HCT116 (cell line): ENCODE measurements at regions not wholly inside any gene's neighbourhood (a gene's known extent, or its start where the extent isn't known, plus 50 kb on each side); places are given as distances from the start of the nearest gene placed in this dataset.

Experiments
- ATAC-seq: fragments of 200-7000 bp; cut with Tn5 transposase; 2 replicates; pipeline ENCODE4 v1.9.1; 2020; ENCODE audit warnings: mild to moderate bottlenecking, moderate library complexity
- BruUV-seq: library from RNA; stranded (reverse); fragments of 400-500 nt; replicated peaks from 2 replicates; lab custom pipeline; 2021; lab: Mats Ljungman, UMichigan
- CTCF ChIA-PET: fragments of 300-600 bp; sonication (Branson Sonifier 250); formaldehyde crosslinking; loops from one replicate; lab custom pipeline; 2021; ENCODE audit warnings: antibody characterized with exemption; lab: Charles Lee
- POLR2A ChIA-PET: fragments of 300-600, 350-600 bp; sonication (Branson Sonifier 250); formaldehyde crosslinking; loops from one replicate; lab custom pipeline; 2021; ENCODE audit warnings: antibody characterized with exemption; lab: Charles Lee
- RAD21 ChIA-PET, 2 experiments: fragments of 300-600 bp; sonication (Branson Sonifier 250); formaldehyde crosslinking; loops; one replicate each; lab custom pipeline; 2023; ENCODE audit warnings: low total read pairs in 2 of 2; ENCODE audit not compliant: uncharacterized antibody in 2 of 2, unreplicated experiment in 2 of 2, low non-redundant PET in 1 of 2; lab: Charles Lee
- DNase-seq: peaks from one replicate; pipeline ENCODE4 v3.0.0-alpha.2; 2010; ENCODE audit warnings: low read depth, low spot score
- H2AFZ ChIP-seq: fragments of 200-600 bp; shearing (Covaris generic), sonication (generic); 2 replicates; pipeline ENCODE4 v1.6.1; 2017; ENCODE audit warnings: low read depth, mixed run types, mixed read lengths, antibody characterized with exemption, low read length; ENCODE audit not compliant: poor library complexity, severe bottlenecking
- H3K27ac ChIP-seq: 2 replicates; pipeline ENCODE4 v1.5.1; 2012; ENCODE audit warnings: low read depth, low read length
- H3K27me3 ChIP-seq: fragments of 200-600 bp; sonication (generic); 2 replicates; pipeline ENCODE4 v1.6.1; 2016; ENCODE audit warnings: mixed run types, low read length, mixed read lengths; ENCODE audit not compliant: insufficient read depth
- H3K36me3 ChIP-seq, 2 experiments: fragments of 200-500 bp in 1 of 2; fragments of 200-600 bp in 1 of 2; sonication (Bioruptor generic) in 1 of 2; sonication (generic) in 1 of 2; 2 replicates each; pipeline versions ENCODE4 v1.5.1 to v1.6.1; 2014 to 2016; ENCODE audit warnings: low read length in 2 of 2, inconsistent platforms in 1 of 2, mixed read lengths in 1 of 2, mixed run types in 1 of 2; ENCODE audit not compliant: insufficient read depth in 2 of 2, control insufficient read depth in 1 of 2
- H3K4me1 ChIP-seq, 2 experiments: fragments of 200-600 bp in 1 of 2; sonication (generic) in 1 of 2; 2 replicates each; pipeline versions ENCODE4 v1.5.1 to v1.6.1; 2012 to 2017; ENCODE audit warnings: low read length in 2 of 2, inconsistent platforms in 1 of 2, mild to moderate bottlenecking in 1 of 2, mixed read lengths in 1 of 2, mixed run types in 1 of 2, moderate library complexity in 1 of 2; ENCODE audit not compliant: insufficient read depth in 2 of 2, control insufficient read depth in 1 of 2
- H3K4me2 ChIP-seq: fragments of 200-600 bp; sonication (generic); 2 replicates; pipeline ENCODE4 v1.6.1; 2017; ENCODE audit warnings: mixed run types, low read length, mixed read lengths
- H3K4me3 ChIP-seq, 2 experiments: fragments of 200-600 bp in 1 of 2; sonication (generic) in 1 of 2; replicated peaks in 1 of 2; 2 replicates each; pipeline ENCODE4 v1.5.1; 2011 to 2016; ENCODE audit warnings: low read length in 2 of 2, control low read depth in 1 of 2, low read depth in 1 of 2, mild to moderate bottlenecking in 1 of 2, mixed read lengths in 1 of 2, mixed run types in 1 of 2
- H3K79me2 ChIP-seq: fragments of 200-600 bp; sonication (generic); 2 replicates; pipeline ENCODE4 v1.6.1; 2017; ENCODE audit warnings: mild to moderate bottlenecking, mixed run types, low read length, moderate library complexity, mixed read lengths; ENCODE audit not compliant: insufficient read depth
- H3K9ac ChIP-seq: fragments of 200-600 bp; sonication (generic); 2 replicates; pipeline ENCODE4 v1.6.1; 2016; ENCODE audit warnings: low read length, mixed read lengths
- H3K9me2 ChIP-seq: fragments of 200-600 bp; sonication (generic), shearing (Covaris generic); 2 replicates; pipeline ENCODE4 v1.6.1; 2017; ENCODE audit warnings: mixed run types, mild to moderate bottlenecking, moderate library complexity; ENCODE audit not compliant: insufficient read depth
- H3K9me3 ChIP-seq, 2 experiments: fragments of 200-500 bp in 1 of 2; fragments of 200-600 bp in 1 of 2; sonication (Bioruptor generic) in 1 of 2; sonication (generic) in 1 of 2; 2 replicates each; pipeline ENCODE4 v1.6.1; 2014 to 2017; ENCODE audit warnings: low read length in 2 of 2, mixed read lengths in 2 of 2, inconsistent platforms in 1 of 2, low read depth in 1 of 2, mild to moderate bottlenecking in 1 of 2, mixed run types in 1 of 2, moderate library complexity in 1 of 2; ENCODE audit not compliant: control insufficient read depth in 1 of 2, insufficient read depth in 1 of 2
- H4K20me1 ChIP-seq: fragments of 200-600 bp; sonication (generic), shearing (Covaris generic); 2 replicates; pipeline ENCODE4 v1.6.1; 2017; ENCODE audit warnings: mixed run types, mild to moderate bottlenecking, moderate library complexity; ENCODE audit not compliant: insufficient read depth
- CBX3 ChIP-seq: IDR thresholded peaks from 2 replicates; pipeline ENCODE4 v1.6.1; 2012; ENCODE audit warnings: low read depth
- CEBPB ChIP-seq: IDR thresholded peaks from 2 replicates; pipeline ENCODE4 v1.6.1; 2012; ENCODE audit warnings: low read depth
- EGR1 ChIP-seq: IDR thresholded peaks from 2 replicates; pipeline ENCODE4 v1.6.1; 2012; ENCODE audit warnings: low read depth
- ELF1 ChIP-seq: IDR thresholded peaks from 2 replicates; pipeline ENCODE4 v1.6.1; 2012; ENCODE audit warnings: low read depth, borderline replicate concordance
- EZH2 ChIP-seq: fragments of 200-600 bp; sonication (generic); IDR thresholded peaks from 2 replicates; pipeline ENCODE4 v1.6.1; 2017; ENCODE audit warnings: antibody characterized with exemption, mixed run types
- EZH2phosphoT487 ChIP-seq: fragments of 200-600 bp; IDR thresholded peaks from 2 replicates; pipeline ENCODE4 v1.6.1; 2018; ENCODE audit warnings: antibody characterized with exemption, borderline replicate concordance
- FOSL1 ChIP-seq: IDR thresholded peaks from 2 replicates; pipeline ENCODE4 v1.6.1; 2012; ENCODE audit warnings: low read depth
- JUND ChIP-seq: IDR thresholded peaks from 2 replicates; pipeline ENCODE4 v1.6.1; 2012
- POLR2A ChIP-seq: IDR thresholded peaks from 2 replicates; pipeline ENCODE4 v1.7.0; 2011; ENCODE audit warnings: borderline replicate concordance; ENCODE audit not compliant: insufficient read depth, insufficient read length; ENCODE audit errors: extremely low read depth
- POLR2AphosphoS5 ChIP-seq: IDR thresholded peaks from 2 replicates; pipeline ENCODE4 v1.6.1; 2011; ENCODE audit warnings: mild to moderate bottlenecking, low read depth, low read length, moderate library complexity
- SIN3A ChIP-seq: IDR thresholded peaks from 2 replicates; pipeline ENCODE4 v1.6.1; 2012; ENCODE audit warnings: low read depth
- SP1 ChIP-seq: IDR thresholded peaks from 2 replicates; pipeline ENCODE4 v1.6.1; 2012; ENCODE audit warnings: low read depth
- SRF ChIP-seq: IDR thresholded peaks from 2 replicates; pipeline ENCODE4 v1.6.1; 2012; ENCODE audit warnings: low read depth
- ZFX ChIP-seq: fragments of 450-650 bp; IDR thresholded peaks from 2 replicates; pipeline ENCODE4 v1.6.1; 2017
- intact Hi-C: fragments of 100-400 bp; cut with micrococcal nuclease; formaldehyde crosslinking; loops from 2 replicates; pipeline ENCODE4 v1.10.0; 2022
- TF ChIP-seq, protein P1 (sequence below): IDR thresholded peaks from 2 replicates; pipeline ENCODE4 v1.6.1; 2012
- TF ChIP-seq, protein P2 (sequence below): IDR thresholded peaks from 2 replicates; pipeline ENCODE4 v1.6.1; 2012
- TF ChIP-seq, protein P3 (sequence below), 3 experiments: fragments of 200-600 bp in 1 of 3; sonication (generic) in 1 of 3; IDR thresholded peaks in 2 of 3; conservative IDR thresholded peaks in 1 of 3; 2 replicates each; pipeline ENCODE4 v1.5.1; 2012 to 2017; ENCODE audit warnings: low read depth in 2 of 3, low read length in 2 of 3, antibody characterized with exemption in 1 of 3, borderline replicate concordance in 1 of 3, control low read depth in 1 of 3, mild to moderate bottlenecking in 1 of 3, mixed read lengths in 1 of 3, mixed run types in 1 of 3, moderate library complexity in 1 of 3; ENCODE audit not compliant: insufficient read depth in 1 of 3

DNA sequence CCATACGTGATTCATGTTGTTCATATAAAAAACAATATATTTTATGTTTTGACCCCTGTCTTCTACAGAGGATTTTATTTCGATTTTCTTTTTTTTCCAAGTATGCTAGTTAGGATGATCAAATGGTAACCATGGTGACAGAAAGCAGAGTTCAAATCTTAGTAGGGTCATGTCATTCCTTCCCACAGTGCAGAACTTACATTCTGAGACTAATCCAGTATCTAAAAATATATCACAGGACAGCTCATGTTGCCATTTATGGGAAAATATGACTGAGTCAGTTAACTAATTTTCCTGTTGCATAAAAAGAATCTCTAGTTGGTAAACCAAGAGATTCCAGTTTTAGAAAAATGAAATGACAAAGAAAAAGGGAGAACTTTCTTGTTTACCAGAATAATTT is 209.5 kb downstream of the PARM1 start:
- ChIA-PET RAD21 (no interaction called here), CTCF (no interaction called here), POLR2A (no interaction called here)
- Histone ChIP-seq H3K36me3 (no peaks in the 10 kb centered on the region), H3K9ac (no peak overlapping the region), H3K4me3 (no peak overlapping the region), H3K9me2 (no peaks in the 10 kb centered on the region; the same call in 1 of the 2 replicates), H3K4me2 (no peak overlapping the region), H3K79me2 (no peaks in the 10 kb centered on the region), H2AFZ (no peak overlapping the region), H4K20me1 (no peaks in the 10 kb centered on the region), H3K9me3 (no peaks in the 10 kb centered on the region), H3K27ac (no peak overlapping the region), H3K27me3 (no peaks in the 10 kb centered on the region), H3K4me1 (no peaks in the 10 kb centered on the region)
- no TSS peak for BruUV-seq
- ATAC-seq (no peak), DNase-seq (no peak)
- TF ChIP-seq SIN3A = no peak
- TF ChIP-seq CBX3 = no peak
- no peak for TF ChIP-seq CEBPB
- TF ChIP-seq EZH2phosphoT487 = no peak
- no peak for TF ChIP-seq SP1
- TF ChIP-seq EZH2 = no peak
- no peak for TF ChIP-seq SRF
- TF ChIP-seq, protein P1, sequence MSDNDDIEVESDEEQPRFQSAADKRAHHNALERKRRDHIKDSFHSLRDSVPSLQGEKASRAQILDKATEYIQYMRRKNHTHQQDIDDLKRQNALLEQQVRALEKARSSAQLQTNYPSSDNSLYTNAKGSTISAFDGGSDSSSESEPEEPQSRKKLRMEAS = no peak
- TF ChIP-seq JUND = no peak
- no peak for TF ChIP-seq POLR2AphosphoS5
- TF ChIP-seq ZFX = no peak
- no peak for TF ChIP-seq POLR2A
- TF ChIP-seq, protein P2, sequence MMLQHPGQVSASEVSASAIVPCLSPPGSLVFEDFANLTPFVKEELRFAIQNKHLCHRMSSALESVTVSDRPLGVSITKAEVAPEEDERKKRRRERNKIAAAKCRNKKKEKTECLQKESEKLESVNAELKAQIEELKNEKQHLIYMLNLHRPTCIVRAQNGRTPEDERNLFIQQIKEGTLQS = no peak
- no peak for TF ChIP-seq EGR1
- no peak for TF ChIP-seq FOSL1
- TF ChIP-seq, protein P3, sequence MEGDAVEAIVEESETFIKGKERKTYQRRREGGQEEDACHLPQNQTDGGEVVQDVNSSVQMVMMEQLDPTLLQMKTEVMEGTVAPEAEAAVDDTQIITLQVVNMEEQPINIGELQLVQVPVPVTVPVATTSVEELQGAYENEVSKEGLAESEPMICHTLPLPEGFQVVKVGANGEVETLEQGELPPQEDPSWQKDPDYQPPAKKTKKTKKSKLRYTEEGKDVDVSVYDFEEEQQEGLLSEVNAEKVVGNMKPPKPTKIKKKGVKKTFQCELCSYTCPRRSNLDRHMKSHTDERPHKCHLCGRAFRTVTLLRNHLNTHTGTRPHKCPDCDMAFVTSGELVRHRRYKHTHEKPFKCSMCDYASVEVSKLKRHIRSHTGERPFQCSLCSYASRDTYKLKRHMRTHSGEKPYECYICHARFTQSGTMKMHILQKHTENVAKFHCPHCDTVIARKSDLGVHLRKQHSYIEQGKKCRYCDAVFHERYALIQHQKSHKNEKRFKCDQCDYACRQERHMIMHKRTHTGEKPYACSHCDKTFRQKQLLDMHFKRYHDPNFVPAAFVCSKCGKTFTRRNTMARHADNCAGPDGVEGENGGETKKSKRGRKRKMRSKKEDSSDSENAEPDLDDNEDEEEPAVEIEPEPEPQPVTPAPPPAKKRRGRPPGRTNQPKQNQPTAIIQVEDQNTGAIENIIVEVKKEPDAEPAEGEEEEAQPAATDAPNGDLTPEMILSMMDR (IDR thresholded peaks at IDR 0.05 in 2 of 3, conservative IDR thresholded peaks at IDR 0.05 in 1 of 3; ENCODE audit: borderline replicate concordance in 1 of 3, insufficient read depth in 1 of 3, low read depth in 2 of 3, low read length in 2 of 3) = no peak
- TF ChIP-seq ELF1 = no peak
- intact Hi-C loops = no loop called here
